Natural killer cell (primary cell): ENCODE measurements at regions not wholly inside any gene's neighbourhood (a gene's known extent, or its start where the extent isn't known, plus 50 kb on each side); places are given as distances from the start of the nearest gene placed in this dataset.
"Not testable (repeated sequence)": the region's sequence is repeated elsewhere in the genome, so short reads cannot be mapped to it uniquely, and the experiment has no call there.

Experiments
- ATAC-seq, 3 donors: fragments of 150-1000 bp in 2 of 3; fragments of 200-7000 bp in 1 of 3; cut with Tn5 transposase; 1 replicate in 1 of 3; 2 replicates in 2 of 3; pipeline ENCODE4 v1.10.0; 2021; ENCODE audit warnings: mild to moderate bottlenecking in 2 of 3, moderate library complexity in 2 of 3
- DNase-seq, 2 donors: peaks; one replicate each; pipeline versions ENCODE4 v3.0.0 to v3.0.0-alpha.2; 2013 to 2021; ENCODE audit warnings: mixed read lengths in 1 of 2
- H3K27ac ChIP-seq: one replicate; pipeline ENCODE4 v1.5.1; 2013; ENCODE audit warnings: mild to moderate bottlenecking, low read length
- H3K27me3 ChIP-seq: one replicate; pipeline ENCODE4 v1.6.1; 2013; ENCODE audit warnings: low read length; ENCODE audit not compliant: control insufficient read depth, insufficient read depth
- H3K36me3 ChIP-seq: one replicate; pipeline ENCODE4 v1.6.1; 2013; ENCODE audit warnings: low read length; ENCODE audit not compliant: control insufficient read depth, insufficient read depth
- H3K4me1 ChIP-seq: one replicate; pipeline ENCODE4 v1.6.1; 2013; ENCODE audit warnings: low read length; ENCODE audit not compliant: control insufficient read depth, insufficient read depth
- H3K4me3 ChIP-seq: one replicate; pipeline ENCODE4 v1.5.1; 2013; ENCODE audit warnings: low read length
- H3K9me3 ChIP-seq: one replicate; pipeline ENCODE4 v1.6.1; 2013; ENCODE audit warnings: low read length; ENCODE audit not compliant: control insufficient read depth, insufficient read depth
- H3K27ac Mint-ChIP-seq, 2 donors: one replicate each; pipeline ENCODE4 v1.8.0; 2022; ENCODE audit warnings: mild to moderate bottlenecking in 2 of 2, mixed read lengths in 2 of 2, moderate library complexity in 1 of 2
- H3K27me3 Mint-ChIP-seq, 2 donors: one replicate each; pipeline ENCODE4 v1.8.0; 2022; ENCODE audit warnings: low read depth in 2 of 2, mixed read lengths in 2 of 2
- H3K36me3 Mint-ChIP-seq: one replicate; pipeline ENCODE4 v1.8.0; 2022; ENCODE audit warnings: mixed read lengths
- H3K4me1 Mint-ChIP-seq, 2 donors: one replicate each; pipeline ENCODE4 v1.8.0; 2022; ENCODE audit warnings: mixed read lengths in 2 of 2
- H3K4me3 Mint-ChIP-seq: one replicate; pipeline ENCODE4 v1.8.0; 2022; ENCODE audit warnings: mild to moderate bottlenecking, moderate library complexity, mixed read lengths
- H3K9me3 Mint-ChIP-seq, 2 donors: one replicate each; pipeline ENCODE4 v1.8.0; 2022; ENCODE audit warnings: mixed read lengths in 2 of 2
- CTCF ChIP-seq: fragments of 200-600 bp; IDR thresholded peaks from one replicate; pipeline ENCODE4 v1.8.0; 2022; ENCODE audit warnings: antibody characterized with exemption
- WGBS: methylation state at CpG from one replicate; pipeline ENCODE4 v1.1.7; 2013; ENCODE audit warnings: missing lambda C conversion rate; ENCODE audit not compliant: insufficient coverage; 5-methylcytosine and 5-hydroxymethylcytosine counted together
- intact Hi-C: fragments of 100-400 bp; cut with micrococcal nuclease; formaldehyde crosslinking; loops from one replicate; pipeline ENCODE4 v1.14.2; 2022

- no peak overlapping the region for H3K27ac ChIP-seq
- Mint-ChIP-seq H3K27me3 (peaks cover 11 to 12% of the 10 kb centered on the region in 2 donors), H3K27ac (no peak overlapping the region), H3K4me1 (no peaks in the 10 kb centered on the region), H3K9me3 (peaks cover 0 to 7% of the 10 kb centered on the region in 2 donors), H3K4me3 (no peak overlapping the region), H3K36me3 (no peaks in the 10 kb centered on the region)
- ATAC-seq (no peak), DNase-seq (no peak)
- WGBS, result 67% methylated on average over 2 of the region's 3 CpGs
- H3K4me3 ChIP-seq, result no peak overlapping the region
- intact Hi-C loops, result no loop called here
- H3K27me3 ChIP-seq, result no peaks in the 10 kb centered on the region
- H3K9me3 ChIP-seq, result no peaks in the 10 kb centered on the region
- no peaks in the 10 kb centered on the region for H3K36me3 ChIP-seq
- TF ChIP-seq CTCF, result no peak
- no peaks in the 10 kb centered on the region for H3K4me1 ChIP-seq
Measured at GRCh38 chr1:224831501-224831900, 98.0 kb upstream of the DNAH14 start.

GRCh38 chr1:224839648-224840300 is 89.7 kb upstream of the DNAH14 start:
- H3K27me3 Mint-ChIP-seq, ATAC-seq, H3K4me3 Mint-ChIP-seq, H3K36me3 ChIP-seq, H3K9me3 Mint-ChIP-seq, H3K27ac Mint-ChIP-seq, H3K4me3 ChIP-seq, DNase-seq, H3K36me3 Mint-ChIP-seq, H3K9me3 ChIP-seq, intact Hi-C loops, H3K4me1 Mint-ChIP-seq, H3K27me3 ChIP-seq, H3K27ac ChIP-seq, H3K4me1 ChIP-seq: not testable (repeated sequence)
- 76% methylated on average over 7 of the region's 7 CpGs for WGBS

GRCh38 chr1:224841803-224842202 is 87.7 kb upstream of the DNAH14 start:
- H3K4me1 ChIP-seq, H3K4me1 Mint-ChIP-seq, H3K9me3 Mint-ChIP-seq, H3K4me3 ChIP-seq, DNase-seq, H3K27ac Mint-ChIP-seq, H3K9me3 ChIP-seq, H3K36me3 Mint-ChIP-seq, H3K27me3 ChIP-seq, intact Hi-C loops, ATAC-seq, H3K36me3 ChIP-seq, H3K4me3 Mint-ChIP-seq, H3K27ac ChIP-seq, H3K27me3 Mint-ChIP-seq: not testable (repeated sequence)
- WGBS, result 57% methylated on average over 2 of the region's 2 CpGs

GRCh38 chr1:224846119-224846907 is 83.2 kb upstream of the DNAH14 start:
- DNase-seq (no peak), ATAC-seq (no peak)
- no peaks in the 10 kb centered on the region for H3K36me3 ChIP-seq
- H3K27ac Mint-ChIP-seq, result no peak overlapping the region
- H3K4me1 Mint-ChIP-seq, result no peaks in the 10 kb centered on the region
- H3K4me3 Mint-ChIP-seq, result no peak overlapping the region
- H3K27me3 Mint-ChIP-seq, result peaks cover 0 to 3% of the 10 kb centered on the region in 2 donors
- H3K27ac ChIP-seq, result no peak overlapping the region
- H3K4me1 ChIP-seq, result no peaks in the 10 kb centered on the region
- peaks cover 2 to 4% of the 10 kb centered on the region in 2 donors for H3K9me3 Mint-ChIP-seq
- no peaks in the 10 kb centered on the region for H3K27me3 ChIP-seq
- intact Hi-C loops, result no loop called here
- no peaks in the 10 kb centered on the region for H3K36me3 Mint-ChIP-seq
- peaks cover 7% of the 10 kb centered on the region for H3K9me3 ChIP-seq
- TF ChIP-seq CTCF, result no peak
- no peak overlapping the region for H3K4me3 ChIP-seq
- WGBS, result 90% methylated on average over 2 of the region's 2 CpGs
